B cell (primary cell): ENCODE measurements at regions not wholly inside any gene's neighbourhood (a gene's known extent, or its start where the extent isn't known, plus 50 kb on each side); places are given as distances from the start of the nearest gene placed in this dataset.

ENCODE experiments used
- ATAC-seq: fragments of 200-7000 bp; cut with Tn5 transposase; one replicate; pipeline ENCODE4 v1.10.0; 2021; ENCODE audit warnings: low read depth, mild to moderate bottlenecking, moderate number of reproducible peaks, moderate library complexity
- CTCF ChIA-PET: fragments of 350-600 bp; sonication (Branson Sonifier 250); formaldehyde crosslinking; loops from one replicate; lab custom pipeline; 2021; ENCODE audit warnings: antibody characterized with exemption, inconsistent platforms; lab: Charles Lee
- POLR2A ChIA-PET: fragments of 350-600 bp; sonication (Branson Sonifier 250); formaldehyde crosslinking; loops from one replicate; lab custom pipeline; 2021; ENCODE audit warnings: antibody characterized with exemption; lab: Charles Lee
- DNase-seq: peaks from one replicate; pipeline ENCODE4 v3.0.0; 2013
- H2AFZ ChIP-seq: 2 replicates; pipeline ENCODE4 v1.6.1; 2012; ENCODE audit warnings: mild to moderate bottlenecking, low read depth, low read length; ENCODE audit not compliant: insufficient read depth, poor library complexity, severe bottlenecking
- H3K27ac ChIP-seq, 2 donors: 1 replicate in 1 of 2; 2 replicates in 1 of 2; pipeline ENCODE4 v1.5.1; 2012 to 2013; ENCODE audit warnings: low read length in 2 of 2, mild to moderate bottlenecking in 2 of 2, moderate library complexity in 1 of 2
- H3K27me3 ChIP-seq, 4 experiments: fragments of 200-600 bp in 1 of 4; sonication (generic) in 1 of 4; replicated peaks in 1 of 4; 1 replicate in 2 of 4; 2 replicates in 2 of 4; pipeline versions ENCODE4 v1.6.1 to v1.7.0; 2013 to 2016; ENCODE audit warnings: low read length in 3 of 4, mild to moderate bottlenecking in 2 of 4, mixed read lengths in 1 of 4, moderate library complexity in 1 of 4; ENCODE audit not compliant: insufficient read depth in 4 of 4, control insufficient read depth in 3 of 4; ENCODE audit errors: control extremely low read depth in 1 of 4
- H3K36me3 ChIP-seq, 2 experiments: replicated peaks in 1 of 2; 1 replicate in 1 of 2; 2 replicates in 1 of 2; pipeline versions ENCODE4 v1.6.1 to v1.7.1; 2013; ENCODE audit warnings: low read length in 1 of 2; ENCODE audit not compliant: insufficient read depth in 2 of 2, control insufficient read depth in 1 of 2; ENCODE audit errors: control extremely low read depth in 1 of 2, extremely low read depth in 1 of 2
- H3K4me1 ChIP-seq, 2 donors: fragments of 200-600 bp in 1 of 2; sonication (generic) in 1 of 2; 1 replicate in 1 of 2; 2 replicates in 1 of 2; pipeline versions ENCODE4 v1.5.1 to v1.6.1; 2013 to 2017; ENCODE audit warnings: low read length in 2 of 2; ENCODE audit not compliant: control insufficient read depth in 2 of 2, insufficient read depth in 2 of 2
- H3K4me2 ChIP-seq: replicated peaks from 2 replicates; pipeline ENCODE3; 2012; ENCODE audit warnings: mild to moderate bottlenecking, low read depth, low read length; ENCODE audit not compliant: poor library complexity, severe bottlenecking
- H3K4me3 ChIP-seq, 5 experiments: fragments of 200-600 bp in 1 of 5; sonication (generic) in 1 of 5; 1 replicate in 3 of 5; 2 replicates in 2 of 5; pipeline versions ENCODE4 v1.5.1 to v1.7.0; 2011 to 2016; ENCODE audit warnings: low read length in 4 of 5, mild to moderate bottlenecking in 4 of 5, low read depth in 2 of 5, control low read depth in 1 of 5, moderate library complexity in 1 of 5; ENCODE audit not compliant: insufficient read depth in 1 of 5; ENCODE audit errors: control extremely low read depth in 1 of 5, extremely low read depth in 1 of 5
- H3K79me2 ChIP-seq: fragments of 200-600 bp; sonication (generic); one replicate; pipeline ENCODE4 v1.6.0; 2016; ENCODE audit warnings: low read length; ENCODE audit not compliant: control insufficient read depth, insufficient read depth
- H3K9ac ChIP-seq: fragments of 200-600 bp; sonication (generic); 2 replicates; pipeline ENCODE4 v1.6.1; 2017; ENCODE audit warnings: mild to moderate bottlenecking, low read length, moderate library complexity
- H3K9me3 ChIP-seq, 3 donors: one replicate each; pipeline versions ENCODE4 v1.6.1 to v1.7.1; 2013; ENCODE audit warnings: low read length in 2 of 3; ENCODE audit not compliant: control insufficient read depth in 2 of 3, insufficient read depth in 1 of 3; ENCODE audit errors: control extremely low read depth in 1 of 3
- H4K20me1 ChIP-seq: 2 replicates; pipeline ENCODE4 v1.6.0; 2012; ENCODE audit warnings: mild to moderate bottlenecking, low read length; ENCODE audit not compliant: insufficient read depth, control insufficient read depth, poor library complexity, severe bottlenecking
- H3K27ac Mint-ChIP-seq: one replicate; pipeline ENCODE4 v1.8.0; 2021; ENCODE audit warnings: mixed read lengths
- H3K27me3 Mint-ChIP-seq: one replicate; pipeline ENCODE4 v1.8.0; 2021; ENCODE audit warnings: mixed read lengths
- H3K4me1 Mint-ChIP-seq: one replicate; pipeline ENCODE4 v1.8.0; 2021; ENCODE audit warnings: mixed read lengths
- H3K4me3 Mint-ChIP-seq: one replicate; pipeline ENCODE4 v1.8.0; 2021; ENCODE audit warnings: mixed read lengths
- H3K9me3 Mint-ChIP-seq: one replicate; pipeline ENCODE4 v1.8.0; 2022; ENCODE audit warnings: mixed read lengths; ENCODE audit not compliant: insufficient read depth
- CTCF ChIP-seq: fragments of 200-600 bp; IDR thresholded peaks from one replicate; pipeline ENCODE4 v1.8.0; 2022; ENCODE audit warnings: antibody characterized with exemption, mild to moderate bottlenecking
- EZH2 ChIP-seq: IDR thresholded peaks from 2 replicates; pipeline ENCODE4 v1.6.1; 2012; ENCODE audit warnings: borderline replicate concordance, low read depth, mild to moderate bottlenecking, moderate library complexity, low read length; ENCODE audit not compliant: insufficient read depth, poor library complexity, severe bottlenecking
- WGBS: methylation state at CpG from one replicate; pipeline ENCODE4 v1.1.5; 2013; ENCODE audit warnings: missing lambda C conversion rate; ENCODE audit not compliant: insufficient coverage; 5-methylcytosine and 5-hydroxymethylcytosine counted together
- intact Hi-C: fragments of 100-400 bp; cut with micrococcal nuclease; formaldehyde crosslinking; loops from one replicate; pipeline ENCODE4 v1.10.0; 2022

GRCh38 chr20:39756369-39756768 is 794.2 kb downstream of the DHX35 start:
- no peaks in the 10 kb centered on the region for H3K36me3 ChIP-seq
- TF ChIP-seq CTCF (no peak), EZH2 (no peak)
- H3K27me3 ChIP-seq, result no peaks in the 10 kb centered on the region
- whole genome bisulfite sequencing, result no CpG with 5 or more reads among the region's 1 CpG
- no peak overlapping the region for H3K27ac ChIP-seq
- no peak overlapping the region for H2AFZ ChIP-seq
- H3K4me1 ChIP-seq, result no peaks in the 10 kb centered on the region
- no peaks in the 10 kb centered on the region for H4K20me1 ChIP-seq
- no peak overlapping the region for H3K4me3 Mint-ChIP-seq
- peaks cover 2% of the 10 kb centered on the region for H3K9me3 Mint-ChIP-seq
- no peak overlapping the region for H3K4me2 ChIP-seq
- H3K9me3 ChIP-seq, result peaks cover 0 to 1% (median 0%) of the 10 kb centered on the region in 3 donors
- peaks cover 4% of the 10 kb centered on the region for H3K4me1 Mint-ChIP-seq
- no peak overlapping the region for H3K27ac Mint-ChIP-seq
- no peak overlapping the region for H3K4me3 ChIP-seq
- intact Hi-C loops, result no loop called here
- no peak for ATAC-seq
- no peaks in the 10 kb centered on the region for H3K27me3 Mint-ChIP-seq
- no peaks in the 10 kb centered on the region for H3K79me2 ChIP-seq
- ChIA-PET CTCF (no interaction called here), POLR2A (no interaction called here)
- H3K9ac ChIP-seq, result no peak overlapping the region
- DNase-seq, result no peak

- Mint-ChIP-seq H3K4me1 (peaks cover 2% of the 10 kb centered on the region), H3K27me3 (no peaks in the 10 kb centered on the region)
- POLR2A ChIA-PET, result no interaction called here
Observed at GRCh38 chr20:39752262-39752876, 790.2 kb downstream of the DHX35 start.

More at GRCh38 chr20:39752262-39752876, 790.2 kb downstream of the DHX35 start:
- Histone ChIP-seq H3K4me1 (no peaks in the 10 kb centered on the region), H3K36me3 (no peaks in the 10 kb centered on the region), H3K9ac (no peak overlapping the region), H3K27me3 (no peaks in the 10 kb centered on the region), H2AFZ (no peak overlapping the region), H3K79me2 (no peaks in the 10 kb centered on the region), H4K20me1 (no peaks in the 10 kb centered on the region), H3K27ac (no peak overlapping the region), H3K9me3 (peaks cover 1 to 9% (median 6%) of the 10 kb centered on the region in 3 donors), H3K4me3 (no peak overlapping the region), H3K4me2 (no peak overlapping the region)
- H3K4me3 Mint-ChIP-seq, result no peak overlapping the region
- DNase-seq (no peak), ATAC-seq (no peak)
- TF ChIP-seq EZH2, result no peak
- no peak for TF ChIP-seq CTCF
- CTCF ChIA-PET, result no interaction called here
- intact Hi-C loops, result no loop called here
- WGBS, result 8% methylated on average over 2 of the region's 4 CpGs
- H3K9me3 Mint-ChIP-seq, result peaks cover 15% of the 10 kb centered on the region
- H3K27ac Mint-ChIP-seq, result no peak overlapping the region
